A673 (cell line): ENCODE measurements at regions not wholly inside any gene's neighbourhood (a gene's known extent, or its start where the extent isn't known, plus 50 kb on each side); places are given as distances from the start of the nearest gene placed in this dataset.

ENCODE experiments used
- EZH2 ChIP-seq: fragments of 200-600 bp; sonication (generic); IDR thresholded peaks from 2 replicates; pipeline ENCODE4 v1.6.1; 2017; ENCODE audit warnings: borderline replicate concordance, low read depth, mild to moderate bottlenecking, mixed read lengths, antibody characterized with exemption, low read length; ENCODE audit not compliant: poor library complexity, severe bottlenecking
- TF ChIP-seq, protein P1 (sequence below): fragments of 300-800, 200-600 bp; sonication (generic); conservative IDR thresholded peaks from 2 replicates; pipeline ENCODE4 v1.5.1; 2017; ENCODE audit warnings: low read depth, mild to moderate bottlenecking, antibody characterized with exemption, low read length, moderate library complexity, mixed read lengths

DNA sequence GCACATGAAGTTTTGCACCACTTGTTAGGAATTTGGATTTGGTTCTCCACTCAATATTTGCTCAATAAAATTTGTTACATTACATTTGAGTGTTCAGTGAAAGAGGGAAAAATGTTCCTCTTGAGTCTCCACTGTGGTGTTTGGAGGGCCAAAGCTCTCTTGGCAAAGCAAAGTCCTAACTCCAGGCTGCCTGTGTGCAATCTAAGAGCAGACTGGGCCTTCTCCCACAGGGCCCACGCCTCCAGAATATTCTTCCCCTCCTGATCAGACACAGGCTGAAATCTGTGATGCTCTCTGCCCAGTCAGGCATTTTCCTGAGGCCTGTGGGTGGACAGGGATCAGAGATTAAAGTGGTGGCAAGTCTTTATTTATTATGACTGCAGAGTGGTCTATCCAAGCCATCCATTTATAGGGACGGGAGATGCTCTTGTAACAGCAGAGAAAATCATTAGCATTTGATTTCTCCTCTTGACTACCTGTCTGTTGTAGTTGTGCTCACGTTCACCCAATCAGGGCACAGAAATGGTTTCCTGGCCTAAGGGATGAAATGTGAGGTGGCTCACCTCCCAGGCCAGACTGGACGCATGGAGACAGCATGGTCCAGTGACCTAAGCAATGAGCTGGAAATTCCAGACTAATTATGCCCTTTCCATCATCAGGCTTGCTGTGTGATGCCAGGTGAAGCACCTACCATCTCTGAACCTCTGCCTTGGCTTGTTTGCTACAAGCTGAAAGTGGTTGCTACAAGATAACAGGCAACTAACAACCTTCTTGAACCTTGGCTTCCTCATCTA is 147.1 kb upstream of the NRBF2 start:
- TF ChIP-seq, protein P1, sequence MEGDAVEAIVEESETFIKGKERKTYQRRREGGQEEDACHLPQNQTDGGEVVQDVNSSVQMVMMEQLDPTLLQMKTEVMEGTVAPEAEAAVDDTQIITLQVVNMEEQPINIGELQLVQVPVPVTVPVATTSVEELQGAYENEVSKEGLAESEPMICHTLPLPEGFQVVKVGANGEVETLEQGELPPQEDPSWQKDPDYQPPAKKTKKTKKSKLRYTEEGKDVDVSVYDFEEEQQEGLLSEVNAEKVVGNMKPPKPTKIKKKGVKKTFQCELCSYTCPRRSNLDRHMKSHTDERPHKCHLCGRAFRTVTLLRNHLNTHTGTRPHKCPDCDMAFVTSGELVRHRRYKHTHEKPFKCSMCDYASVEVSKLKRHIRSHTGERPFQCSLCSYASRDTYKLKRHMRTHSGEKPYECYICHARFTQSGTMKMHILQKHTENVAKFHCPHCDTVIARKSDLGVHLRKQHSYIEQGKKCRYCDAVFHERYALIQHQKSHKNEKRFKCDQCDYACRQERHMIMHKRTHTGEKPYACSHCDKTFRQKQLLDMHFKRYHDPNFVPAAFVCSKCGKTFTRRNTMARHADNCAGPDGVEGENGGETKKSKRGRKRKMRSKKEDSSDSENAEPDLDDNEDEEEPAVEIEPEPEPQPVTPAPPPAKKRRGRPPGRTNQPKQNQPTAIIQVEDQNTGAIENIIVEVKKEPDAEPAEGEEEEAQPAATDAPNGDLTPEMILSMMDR: no peak
- no peak for TF ChIP-seq EZH2
